ENCODE measurements at regions not wholly inside any gene's neighbourhood (a gene's known extent, or its start where the extent isn't known, plus 50 kb on each side); places are given as distances from the start of the nearest gene placed in this dataset.

GRCh38 chr2:239454507-239454906 is 53.7 kb upstream of the HDAC4 start:
- H3K27me3 ChIP-seq (ENCODE audit: insufficient read depth): no peaks in the 10 kb centered on the region
- no peak overlapping the region for H3K4me3 ChIP-seq
- no peak overlapping the region for H3K27ac ChIP-seq (ENCODE audit: low read depth)
- no peaks in the 10 kb centered on the region for H3K9me2 ChIP-seq (ENCODE audit: insufficient read depth)
- H3K4me1 Mint-ChIP-seq: no peaks in the 10 kb centered on the region
- peaks cover 20% of the 10 kb centered on the region for H3K36me3 Mint-ChIP-seq (ENCODE audit: low read depth)
- no peak for TF ChIP-seq EZH2 (IDR thresholded peaks at IDR 0.05; ENCODE audit: low read depth, unreplicated experiment)
- TF ChIP-seq ZNF462 (CRISPR knock-in tag; IDR thresholded peaks at IDR 0.05): no peak
- no peak for TF ChIP-seq NANOG (IDR thresholded peaks at IDR 0.05; ENCODE audit: borderline replicate concordance)
- no peak for TF ChIP-seq POLR2AphosphoS5 (IDR thresholded peaks at IDR 0.05; ENCODE audit: low read depth)
- no peak for TF ChIP-seq STAT1 (IDR thresholded peaks at IDR 0.05; ENCODE audit: unreplicated experiment)
- TF ChIP-seq CREB1 (CRISPR knock-in tag; IDR thresholded peaks at IDR 0.05; ENCODE audit: low read depth): no peak
- TF ChIP-seq EZH2phosphoT487 (IDR thresholded peaks at IDR 0.05; ENCODE audit: unreplicated experiment): no peak
- TF ChIP-seq ETS1 (IDR thresholded peaks at IDR 0.05): no peak
- TF ChIP-seq REST (IDR thresholded peaks at IDR 0.05; ENCODE audit: unreplicated experiment): no peak
- TF ChIP-seq ZNF331 (CRISPR knock-in tag; IDR thresholded peaks at IDR 0.05; ENCODE audit: low read depth): no peak
- TF ChIP-seq JUNB (IDR thresholded peaks at IDR 0.05; ENCODE audit: unreplicated experiment): no peak
- no peak for TF ChIP-seq CTCF (conservative IDR thresholded peaks at IDR 0.05; ENCODE audit: low read depth in 2 of 2)
- no peak for TF ChIP-seq ZNF114 (CRISPR knock-in tag; IDR thresholded peaks at IDR 0.05)
- H3K4me3 Mint-ChIP-seq: no peak overlapping the region
- no peak overlapping the region for H3K27ac Mint-ChIP-seq
- no peak overlapping the region for H3K4me2 ChIP-seq
- peaks cover 5% of the 10 kb centered on the region for H3K27me3 Mint-ChIP-seq (ENCODE audit: insufficient read depth, low read depth, poor library complexity)
- DNase-seq (ENCODE audit: low spot score) (no peak), ATAC-seq (no peak)
- H4K20me1 ChIP-seq (replicated peaks; ENCODE audit: insufficient read depth): no peaks in the 10 kb centered on the region
- H3F3A ChIP-seq (replicated peaks; ENCODE audit: low read depth): no peaks in the 10 kb centered on the region
- peaks cover 54% of the 10 kb centered on the region for H3K9me3 Mint-ChIP-seq
- peaks cover 3% of the 10 kb centered on the region; the same call in 1 of the 2 replicates for H3K36me3 ChIP-seq (ENCODE audit: insufficient read depth)
- H3K79me2 ChIP-seq (replicated peaks; ENCODE audit: insufficient read depth): no peaks in the 10 kb centered on the region
- no peak overlapping the region for H2AFZ ChIP-seq
- no peaks in the 10 kb centered on the region for H3K4me1 ChIP-seq (ENCODE audit: insufficient read depth)
